Lower leg skin (tissue), 4 donors: ENCODE measurements at regions not wholly inside any gene's neighbourhood (a gene's known extent, or its start where the extent isn't known, plus 50 kb on each side); places are given as distances from the start of the nearest gene placed in this dataset.

Experiments
- DNase-seq, 2 donors: peaks; one replicate each; pipeline ENCODE4 v3.0.0-alpha.2; 2019; ENCODE audit warnings: low spot score in 2 of 2
- H3K4me3 ChIP-seq: fragments of 200-600 bp; sonication (generic); 2 replicates; pipeline ENCODE4 v1.5.1; 2017; ENCODE audit warnings: mild to moderate bottlenecking, low read depth; ENCODE audit not compliant: poor library complexity, severe bottlenecking
- CTCF ChIP-seq, 3 donors: fragments of 450-650 bp; IDR thresholded peaks; one replicate each; pipeline ENCODE4 v1.5.1; 2016; ENCODE audit warnings: antibody characterized with exemption in 3 of 3, mild to moderate bottlenecking in 3 of 3, moderate library complexity in 2 of 3
- POLR2A ChIP-seq, 2 donors: fragments of 450-650 bp; IDR thresholded peaks; one replicate each; pipeline ENCODE4 v1.6.1; 2016 to 2017; ENCODE audit warnings: antibody characterized with exemption in 2 of 2, mild to moderate bottlenecking in 1 of 2, moderate library complexity in 1 of 2
- WGBS, 2 donors: methylation state at CpG; one replicate each; pipeline ENCODE4 v1.1.5; 2018; 5-methylcytosine and 5-hydroxymethylcytosine counted together
- intact Hi-C: fragments of 100-400 bp; cut with DNase I; formaldehyde crosslinking; loops from one replicate; pipeline ENCODE4 v1.15.0; 2023; ENCODE audit warnings: low total_unique reads

DNA sequence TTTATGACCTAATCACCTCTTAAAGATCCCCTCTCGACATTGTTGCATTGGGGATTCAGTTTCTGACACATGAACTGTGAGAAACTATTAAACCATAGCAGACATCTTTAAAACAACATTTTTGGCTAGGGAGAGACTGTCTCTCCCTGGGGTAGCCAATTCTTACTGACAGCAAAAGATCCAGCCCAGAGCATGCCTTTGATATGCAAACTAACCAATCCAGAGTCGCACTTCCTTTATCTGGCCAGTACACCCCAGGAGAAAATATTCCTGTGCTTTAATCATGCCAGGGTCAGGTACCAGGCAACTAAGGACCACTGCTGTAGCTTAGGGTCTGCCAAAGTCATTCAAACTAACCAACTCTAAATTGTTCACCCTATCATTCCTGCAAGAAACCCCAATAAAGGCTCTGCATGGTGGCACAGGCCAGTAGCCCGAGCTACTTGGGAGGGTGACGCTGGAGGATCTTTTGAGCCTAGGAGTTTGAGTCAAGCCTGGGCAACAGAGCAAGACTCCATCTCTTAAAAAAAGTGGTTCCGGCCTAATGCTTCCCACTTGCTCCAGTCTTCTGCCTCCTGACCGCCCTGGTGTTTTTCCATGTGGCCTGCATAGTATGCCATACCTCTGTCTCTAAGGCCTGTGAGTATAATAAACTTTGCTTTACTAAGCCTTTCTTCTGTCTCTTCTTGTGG, 62.3 kb upstream of the DAPK1 start:
- DNase-seq = no peak
- intact Hi-C loops = no loop called here
- H3K4me3 ChIP-seq = no peak overlapping the region
- TF ChIP-seq CTCF (IDR thresholded peaks at IDR 0.05) (no peak), POLR2A (IDR thresholded peaks at IDR 0.05) (no peak)
- 75 to 83% methylated on average over 6 of the region's 6 CpGs for WGBS, 2 donors

DNA sequence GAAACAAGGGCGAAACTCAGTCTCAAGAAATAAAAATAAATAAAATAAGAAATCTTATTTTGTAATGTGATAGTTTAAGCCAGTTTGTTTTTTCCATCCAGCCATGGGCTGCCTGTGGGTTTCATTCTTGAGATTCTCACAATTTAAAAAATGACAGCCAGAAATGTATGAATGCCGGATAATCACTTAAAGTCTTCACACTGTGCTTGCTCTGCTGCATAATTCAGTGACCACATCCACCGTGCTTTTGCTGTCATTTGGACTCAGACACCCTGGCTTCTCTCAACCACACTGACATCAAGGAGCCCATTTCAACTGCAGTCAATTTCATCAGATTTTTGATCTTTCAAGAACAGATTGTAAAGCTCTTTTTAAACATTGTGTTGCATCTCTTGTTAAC, 61.0 kb upstream of the DAPK1 start:
- WGBS, 2 donors = 73 to 78% methylated on average over 3 of the region's 3 CpGs
- no peak for DNase-seq
- intact Hi-C loops = no loop called here
- no peak for TF ChIP-seq POLR2A (IDR thresholded peaks at IDR 0.05)
- no peak for TF ChIP-seq CTCF (IDR thresholded peaks at IDR 0.05)
- no peak overlapping the region for H3K4me3 ChIP-seq

DNA sequence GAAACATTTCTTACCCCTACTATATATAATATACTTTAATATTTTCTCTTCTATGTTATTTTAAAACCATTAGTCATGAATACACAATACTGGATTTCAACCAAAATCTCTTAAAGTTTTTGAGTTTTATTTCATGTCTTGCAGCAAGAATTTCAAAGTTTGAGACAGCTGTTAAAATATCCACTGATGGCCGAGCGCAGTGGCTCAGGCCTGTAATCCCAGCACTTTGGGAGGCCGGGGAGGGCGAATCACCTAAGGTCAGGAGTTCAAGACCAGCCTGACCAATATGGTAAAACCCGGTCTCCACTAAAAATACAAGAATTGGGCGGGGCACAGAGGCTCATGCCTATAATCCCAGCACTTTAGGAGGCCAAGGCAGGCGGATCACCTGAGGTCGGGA, 59.7 kb upstream of the DAPK1 start:
- DNase-seq = no peak
- WGBS, 2 donors = 93% methylated on average over 8 of the region's 8 CpGs
- H3K4me3 ChIP-seq = no peak overlapping the region
- intact Hi-C loops = no loop called here
- TF ChIP-seq CTCF (IDR thresholded peaks at IDR 0.05) = no peak

DNA sequence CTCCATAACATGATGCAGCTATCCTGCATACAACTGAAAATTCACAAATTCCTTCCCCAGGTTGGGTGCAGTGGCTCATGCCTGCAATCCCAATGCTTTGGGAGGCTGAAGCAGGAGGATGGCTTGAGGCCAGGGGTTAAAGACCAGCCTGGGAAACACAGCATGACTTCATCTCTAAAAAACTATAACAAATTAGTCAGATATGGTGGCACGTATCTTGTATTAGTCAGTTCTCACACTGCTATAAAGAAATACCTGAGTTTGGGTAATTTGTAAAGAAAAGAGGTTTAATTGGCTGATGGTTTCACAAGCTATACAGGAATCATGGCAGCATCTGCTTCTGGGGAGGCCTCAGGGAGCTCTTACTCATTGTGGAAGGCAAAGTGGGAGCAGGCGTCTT, 56.4 kb upstream of the DAPK1 start:
- intact Hi-C loops = no loop called here
- TF ChIP-seq CTCF (IDR thresholded peaks at IDR 0.05) (no peak), POLR2A (IDR thresholded peaks at IDR 0.05) (no peak)
- H3K4me3 ChIP-seq = no peak overlapping the region
- 90 to 94% methylated on average over 2 of the region's 2 CpGs for whole genome bisulfite sequencing, 2 donors
- DNase-seq = no peak

- TF ChIP-seq CTCF (IDR thresholded peaks at IDR 0.05) (no peak), POLR2A (IDR thresholded peaks at IDR 0.05) (no peak)
- DNase-seq = no peak
- 47 to 52% methylated on average over 2 of the region's 2 CpGs for WGBS, 2 donors
- intact Hi-C loops = no loop called here
- H3K4me3 ChIP-seq = no peak overlapping the region
Measured at GRCh38 chr9:87442451-87442850, 55.2 kb upstream of the DAPK1 start.

DNA sequence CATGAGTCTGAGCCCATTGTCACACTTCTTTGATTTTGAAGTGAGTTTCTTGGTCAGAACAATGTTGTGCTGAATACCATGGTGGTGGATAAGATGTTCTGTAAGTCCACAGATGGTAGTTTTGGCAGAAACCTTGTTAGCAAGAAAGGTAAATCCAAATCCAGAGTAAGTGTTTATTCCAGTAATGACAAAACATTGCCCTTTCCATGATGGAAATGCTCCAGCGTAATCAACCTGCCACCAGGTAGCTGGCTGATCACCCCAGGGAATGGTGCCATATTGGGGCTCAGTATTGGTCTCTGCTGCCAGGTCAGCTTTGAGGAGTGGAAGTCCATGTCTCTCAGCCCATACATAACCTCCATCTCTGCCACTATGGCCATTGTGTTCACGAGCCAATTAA, 54.7 kb upstream of the DAPK1 start:
- intact Hi-C loops = no loop called here
- TF ChIP-seq CTCF (IDR thresholded peaks at IDR 0.05) (no peak), POLR2A (IDR thresholded peaks at IDR 0.05) (no peak)
- WGBS, 2 donors = 85 to 100% methylated on average over 2 of the region's 2 CpGs
- DNase-seq = no peak
- no peak overlapping the region for H3K4me3 ChIP-seq
